ENCODE measurements at regions not wholly inside any gene's neighbourhood (a gene's known extent, or its start where the extent isn't known, plus 50 kb on each side); places are given as distances from the start of the nearest gene placed in this dataset.

DNA sequence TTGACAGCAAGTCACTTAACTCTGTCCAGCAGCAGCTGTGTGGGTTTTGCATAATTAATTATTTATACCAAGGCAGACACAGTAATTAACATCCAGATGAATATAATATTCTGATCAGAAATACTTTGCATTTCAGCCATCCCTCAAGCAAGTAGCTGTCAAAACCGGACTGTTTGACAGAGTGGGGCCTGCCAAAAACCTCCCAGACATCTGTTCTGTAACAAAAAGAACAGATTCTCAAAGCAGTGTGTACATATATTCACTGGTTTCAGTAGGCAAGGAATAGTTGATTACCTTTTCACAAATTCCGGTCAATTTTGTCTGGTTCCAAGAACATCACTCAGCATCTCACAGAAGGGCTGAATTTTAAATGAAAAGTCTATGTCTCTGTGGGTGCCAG lies 291.6 kb downstream of the CMPK2 start:
- H3K4me1 ChIP-seq (ENCODE audit: control insufficient read depth in 1 of 2, insufficient read depth in 2 of 2, low read depth in 1 of 2, low read length in 1 of 2): no peaks in the 10 kb centered on the region; a peak in 1 of 4 replicates
- no peak overlapping the region for H3K27ac ChIP-seq (ENCODE audit: low read depth in 2 of 2, low read length in 1 of 2)
- POLR2A ChIA-PET: interaction anchor here (0.7 kb wide), 1 partner anchor 462 kb away, joined by 3 read pairs; no protein-coding TSS in a partner anchor
- H3K36me3 ChIP-seq (replicated peaks in 1 of 2; ENCODE audit: control insufficient read depth in 1 of 2, insufficient read depth in 2 of 2, low read length in 1 of 2): no peaks in the 10 kb centered on the region
- no peak overlapping the region for H3K4me2 ChIP-seq
- H3K9ac ChIP-seq: no peak overlapping the region
- no peaks in the 10 kb centered on the region for H3K79me2 ChIP-seq (ENCODE audit: insufficient read depth)
- no peaks in the 10 kb centered on the region for H3K9me3 ChIP-seq
- DNase-seq: no peak
- CTCF ChIA-PET: no interaction called here
- no peak overlapping the region for H2AFZ ChIP-seq (ENCODE audit: low read depth)
- H3K4me3 ChIP-seq (ENCODE audit: low read depth in 2 of 2, low read length in 1 of 2): no peak overlapping the region
- no peaks in the 10 kb centered on the region for H3K9me2 ChIP-seq
- H3K27me3 ChIP-seq (ENCODE audit: insufficient read depth): no peaks in the 10 kb centered on the region
- 33% methylated on average over 2 of the region's 2 CpGs for WGBS (ENCODE audit: low lambda C conversion rate)
- no peaks in the 10 kb centered on the region for H3F3A ChIP-seq (replicated peaks; ENCODE audit: insufficient read depth)
- H4K20me1 ChIP-seq (ENCODE audit: insufficient read depth): no peaks in the 10 kb centered on the region
- no peak for TF ChIP-seq GATA2 (CRISPR knock-in tag; IDR thresholded peaks at IDR 0.05)
- TF ChIP-seq EZH2phosphoT487 (IDR thresholded peaks at IDR 0.05; ENCODE audit: borderline replicate concordance, low read depth): no peak
- no peak for TF ChIP-seq TAF1 (IDR thresholded peaks at IDR 0.05; ENCODE audit: borderline replicate concordance, low read depth, low read length)
- TF ChIP-seq, protein P1, sequence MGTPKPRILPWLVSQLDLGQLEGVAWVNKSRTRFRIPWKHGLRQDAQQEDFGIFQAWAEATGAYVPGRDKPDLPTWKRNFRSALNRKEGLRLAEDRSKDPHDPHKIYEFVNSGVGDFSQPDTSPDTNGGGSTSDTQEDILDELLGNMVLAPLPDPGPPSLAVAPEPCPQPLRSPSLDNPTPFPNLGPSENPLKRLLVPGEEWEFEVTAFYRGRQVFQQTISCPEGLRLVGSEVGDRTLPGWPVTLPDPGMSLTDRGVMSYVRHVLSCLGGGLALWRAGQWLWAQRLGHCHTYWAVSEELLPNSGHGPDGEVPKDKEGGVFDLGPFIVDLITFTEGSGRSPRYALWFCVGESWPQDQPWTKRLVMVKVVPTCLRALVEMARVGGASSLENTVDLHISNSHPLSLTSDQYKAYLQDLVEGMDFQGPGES (IDR thresholded peaks at IDR 0.05; ENCODE audit: low read depth, low read length): no peak

DNA sequence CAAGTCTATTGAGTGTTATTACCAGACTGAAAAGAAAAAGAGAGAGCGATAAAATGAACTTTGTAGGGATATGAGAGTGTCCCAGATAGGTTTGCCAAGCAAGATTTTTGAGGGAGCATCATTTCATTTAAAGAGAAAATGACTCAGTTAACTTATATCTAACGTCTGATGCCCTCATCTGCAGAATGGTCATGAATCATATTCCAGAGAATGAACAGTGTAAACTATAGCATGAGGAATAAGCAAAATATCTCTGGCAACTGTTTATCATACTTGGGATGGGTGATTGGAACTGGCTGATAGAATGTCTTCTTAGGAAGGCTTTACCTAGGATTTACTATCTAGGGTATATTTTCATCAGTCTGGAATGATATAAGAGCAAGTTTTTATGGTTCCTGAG lies 289.4 kb downstream of the CMPK2 start:
- Histone ChIP-seq H3K27me3 (ENCODE audit: insufficient read depth) (no peaks in the 10 kb centered on the region), H4K20me1 (ENCODE audit: insufficient read depth) (no peaks in the 10 kb centered on the region), H3K79me2 (ENCODE audit: insufficient read depth) (no peaks in the 10 kb centered on the region), H3K4me1 (ENCODE audit: control insufficient read depth in 1 of 2, insufficient read depth in 2 of 2, low read depth in 1 of 2, low read length in 1 of 2) (no peaks in the 10 kb centered on the region; a peak in 1 of 4 replicates), H3K27ac (ENCODE audit: low read depth in 2 of 2, low read length in 1 of 2) (no peak overlapping the region), H3K36me3 (replicated peaks in 1 of 2; ENCODE audit: control insufficient read depth in 1 of 2, insufficient read depth in 2 of 2, low read length in 1 of 2) (no peaks in the 10 kb centered on the region), H3K9me2 (no peaks in the 10 kb centered on the region), H3F3A (replicated peaks; ENCODE audit: insufficient read depth) (no peaks in the 10 kb centered on the region), H3K9ac (no peak overlapping the region), H3K4me3 (ENCODE audit: low read depth in 2 of 2, low read length in 1 of 2) (no peak overlapping the region), H3K4me2 (no peak overlapping the region), H3K9me3 (no peaks in the 10 kb centered on the region), H2AFZ (ENCODE audit: low read depth) (no peak overlapping the region)
- DNase-seq: no peak
- POLR2A ChIA-PET: no interaction called here
- 16% methylated on average over 2 of the region's 2 CpGs for WGBS (ENCODE audit: low lambda C conversion rate)
- CTCF ChIA-PET: no interaction called here
- no peak for TF ChIP-seq RAD21 (IDR thresholded peaks at IDR 0.05; ENCODE audit: low read length)
- no peak for TF ChIP-seq FOXJ3 (CRISPR knock-in tag; IDR thresholded peaks at IDR 0.05)
- no peak for TF ChIP-seq MEF2A (IDR thresholded peaks at IDR 0.05; ENCODE audit: borderline replicate concordance, low read depth)
- no peak for TF ChIP-seq SMC3 (IDR thresholded peaks at IDR 0.05; ENCODE audit: low read depth, low read length)
- TF ChIP-seq FOSL2 (IDR thresholded peaks at IDR 0.05; ENCODE audit: borderline replicate concordance, low read depth): no peak
- TF ChIP-seq NFIC (IDR thresholded peaks at IDR 0.05; ENCODE audit: borderline replicate concordance): no peak
- no peak for TF ChIP-seq MXI1 (IDR thresholded peaks at IDR 0.05; ENCODE audit: low read depth, low read length)
- TF ChIP-seq, protein P2, sequence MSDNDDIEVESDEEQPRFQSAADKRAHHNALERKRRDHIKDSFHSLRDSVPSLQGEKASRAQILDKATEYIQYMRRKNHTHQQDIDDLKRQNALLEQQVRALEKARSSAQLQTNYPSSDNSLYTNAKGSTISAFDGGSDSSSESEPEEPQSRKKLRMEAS (IDR thresholded peaks at IDR 0.05; ENCODE audit: low read depth): no peak
- TF ChIP-seq NRF1 (IDR thresholded peaks at IDR 0.05; ENCODE audit: low read depth, low read length): no peak
- TF ChIP-seq, protein P1 (IDR thresholded peaks at IDR 0.05; ENCODE audit: low read depth, low read length): no peak
- TF ChIP-seq CHD2 (IDR thresholded peaks at IDR 0.05; ENCODE audit: low read length, partially characterized antibody): no peak
- TF ChIP-seq SIN3A (IDR thresholded peaks at IDR 0.05; ENCODE audit: borderline replicate concordance, low read depth, low read length): no peak
- no peak for TF ChIP-seq POLR2AphosphoS5 (IDR thresholded peaks at IDR 0.05; ENCODE audit: low read depth, low read length)
- TF ChIP-seq, protein P3, sequence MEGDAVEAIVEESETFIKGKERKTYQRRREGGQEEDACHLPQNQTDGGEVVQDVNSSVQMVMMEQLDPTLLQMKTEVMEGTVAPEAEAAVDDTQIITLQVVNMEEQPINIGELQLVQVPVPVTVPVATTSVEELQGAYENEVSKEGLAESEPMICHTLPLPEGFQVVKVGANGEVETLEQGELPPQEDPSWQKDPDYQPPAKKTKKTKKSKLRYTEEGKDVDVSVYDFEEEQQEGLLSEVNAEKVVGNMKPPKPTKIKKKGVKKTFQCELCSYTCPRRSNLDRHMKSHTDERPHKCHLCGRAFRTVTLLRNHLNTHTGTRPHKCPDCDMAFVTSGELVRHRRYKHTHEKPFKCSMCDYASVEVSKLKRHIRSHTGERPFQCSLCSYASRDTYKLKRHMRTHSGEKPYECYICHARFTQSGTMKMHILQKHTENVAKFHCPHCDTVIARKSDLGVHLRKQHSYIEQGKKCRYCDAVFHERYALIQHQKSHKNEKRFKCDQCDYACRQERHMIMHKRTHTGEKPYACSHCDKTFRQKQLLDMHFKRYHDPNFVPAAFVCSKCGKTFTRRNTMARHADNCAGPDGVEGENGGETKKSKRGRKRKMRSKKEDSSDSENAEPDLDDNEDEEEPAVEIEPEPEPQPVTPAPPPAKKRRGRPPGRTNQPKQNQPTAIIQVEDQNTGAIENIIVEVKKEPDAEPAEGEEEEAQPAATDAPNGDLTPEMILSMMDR (IDR thresholded peaks at IDR 0.05): no peak
- TF ChIP-seq RCOR1 (IDR thresholded peaks at IDR 0.05; ENCODE audit: low read length): no peak
- TF ChIP-seq, protein P4, sequence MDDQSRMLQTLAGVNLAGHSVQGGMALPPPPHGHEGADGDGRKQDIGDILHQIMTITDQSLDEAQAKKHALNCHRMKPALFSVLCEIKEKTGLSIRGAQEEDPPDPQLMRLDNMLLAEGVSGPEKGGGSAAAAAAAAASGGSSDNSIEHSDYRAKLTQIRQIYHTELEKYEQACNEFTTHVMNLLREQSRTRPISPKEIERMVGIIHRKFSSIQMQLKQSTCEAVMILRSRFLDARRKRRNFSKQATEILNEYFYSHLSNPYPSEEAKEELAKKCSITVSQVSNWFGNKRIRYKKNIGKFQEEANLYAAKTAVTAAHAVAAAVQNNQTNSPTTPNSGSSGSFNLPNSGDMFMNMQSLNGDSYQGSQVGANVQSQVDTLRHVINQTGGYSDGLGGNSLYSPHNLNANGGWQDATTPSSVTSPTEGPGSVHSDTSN (IDR thresholded peaks at IDR 0.05): no peak

Measured in SK-N-SH (cell line).